MM.1S (cell line): ENCODE measurements at regions not wholly inside any gene's neighbourhood (a gene's known extent, or its start where the extent isn't known, plus 50 kb on each side); places are given as distances from the start of the nearest gene placed in this dataset.

Experiments
- DNase-seq: peaks from one replicate; pipeline ENCODE4 v3.0.0-alpha.2; 2015
- H2AFZ ChIP-seq: fragments of 300-600 bp; sonication (generic); 2 replicates; pipeline ENCODE4 v1.6.0; 2016; ENCODE audit warnings: antibody characterized with exemption, low read length
- H3F3A ChIP-seq: fragments of 300-600 bp; sonication (generic); 2 replicates; pipeline ENCODE4 v1.6.1; 2016; ENCODE audit warnings: mild to moderate bottlenecking, antibody characterized with exemption, low read length, moderate library complexity, mixed read lengths; ENCODE audit not compliant: insufficient read depth
- H3K27ac ChIP-seq: fragments of 300-600 bp; sonication (generic); 2 replicates; pipeline ENCODE4 v1.5.1; 2016; ENCODE audit warnings: mild to moderate bottlenecking, low read length
- H3K27me3 ChIP-seq: fragments of 300-600 bp; sonication (generic); replicated peaks from 2 replicates; pipeline ENCODE4 v1.6.0; 2016; ENCODE audit warnings: low read length; ENCODE audit not compliant: insufficient read depth
- H3K36me3 ChIP-seq: fragments of 300-600 bp; sonication (generic); replicated peaks from 2 replicates; pipeline ENCODE4 v1.6.1; 2016; ENCODE audit warnings: mild to moderate bottlenecking, low read length, mixed read lengths; ENCODE audit not compliant: insufficient read depth
- H3K4me1 ChIP-seq: fragments of 300-600 bp; sonication (generic); 2 replicates; pipeline ENCODE4 v1.6.1; 2016; ENCODE audit warnings: low read length, mixed read lengths
- H3K4me2 ChIP-seq: fragments of 300-600 bp; sonication (generic); 2 replicates; pipeline ENCODE4 v1.6.0; 2016; ENCODE audit warnings: low read depth, low read length
- H3K4me3 ChIP-seq: fragments of 300-600 bp; sonication (generic); 2 replicates; pipeline ENCODE4 v1.5.1; 2016; ENCODE audit warnings: low read length, mixed read lengths
- H3K79me2 ChIP-seq: fragments of 300-600 bp; sonication (generic); 2 replicates; pipeline ENCODE4 v1.6.1; 2016; ENCODE audit warnings: mixed run types, low read length, mixed read lengths
- H3K9ac ChIP-seq: fragments of 300-600 bp; sonication (generic); 2 replicates; pipeline ENCODE4 v1.6.1; 2016; ENCODE audit warnings: low read length, mixed read lengths
- H3K9me2 ChIP-seq: fragments of 300-600 bp; sonication (generic); replicated peaks from 2 replicates; pipeline ENCODE4 v1.6.1; 2016; ENCODE audit warnings: mild to moderate bottlenecking, low read length, mixed read lengths; ENCODE audit not compliant: insufficient read depth
- H3K9me3 ChIP-seq: fragments of 300-600 bp; sonication (generic); replicated peaks from 2 replicates; pipeline ENCODE4 v1.6.1; 2016; ENCODE audit warnings: mild to moderate bottlenecking, low read length, mixed read lengths; ENCODE audit not compliant: insufficient read depth
- H4K20me1 ChIP-seq: fragments of 300-600 bp; sonication (generic); 2 replicates; pipeline ENCODE4 v1.6.1; 2016; ENCODE audit warnings: mild to moderate bottlenecking, low read length, moderate library complexity, mixed read lengths; ENCODE audit not compliant: insufficient read depth
- EZH2 ChIP-seq: fragments of 300-600 bp; sonication (generic); optimal IDR thresholded peaks from 2 replicates; pipeline ENCODE3; 2017; ENCODE audit warnings: low read depth, mild to moderate bottlenecking, antibody characterized with exemption, low read length, mixed read lengths
- EZH2phosphoT487 ChIP-seq: fragments of 300-600 bp; sonication (generic); IDR thresholded peaks from 2 replicates; pipeline ENCODE4 v1.6.1; 2018; ENCODE audit warnings: antibody characterized with exemption, low read length
- TF ChIP-seq, protein P1 (sequence below): fragments of 300-600 bp; sonication (generic); IDR thresholded peaks from 2 replicates; pipeline ENCODE4 v1.5.1; 2016; ENCODE audit warnings: antibody characterized with exemption, low read length, mixed read lengths

- no peak overlapping the region for H2AFZ ChIP-seq
Observed at GRCh38 chr4:186819342-186820086, 95.9 kb upstream of the FAT1 start.

DNA sequence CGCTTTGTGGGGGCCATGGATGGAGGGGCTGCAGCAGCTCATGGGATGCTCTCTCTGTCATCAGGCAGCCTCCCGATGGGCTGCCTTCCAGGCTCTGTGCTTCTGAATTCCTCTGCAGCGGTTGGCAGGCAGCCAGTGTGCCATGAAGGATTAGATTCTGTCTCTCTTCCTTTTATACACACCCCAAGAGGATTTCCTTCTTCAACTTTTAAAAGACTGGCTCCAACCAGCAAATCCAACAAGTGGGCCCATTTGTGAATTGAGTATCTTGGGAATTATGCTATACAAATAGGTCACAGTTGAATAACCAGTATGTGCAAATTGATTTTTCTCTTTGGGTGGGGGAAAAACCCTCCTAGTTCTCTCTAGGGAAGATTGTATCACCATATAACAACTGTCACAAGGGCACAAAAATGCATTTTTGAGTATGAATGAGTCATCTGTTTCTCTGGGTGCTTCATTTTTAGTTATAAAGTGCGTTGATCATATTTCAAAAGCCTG, 96.8 kb upstream of the FAT1 start:
- Histone ChIP-seq H3K36me3 (no peaks in the 10 kb centered on the region), H3K4me1 (peaks cover 15% of the 10 kb centered on the region), H3K9ac (no peak overlapping the region), H2AFZ (no peak overlapping the region), H3K9me3 (no peaks in the 10 kb centered on the region), H3K9me2 (no peaks in the 10 kb centered on the region), H3K79me2 (no peaks in the 10 kb centered on the region), H3F3A (no peaks in the 10 kb centered on the region), H3K4me2 (no peak overlapping the region), H3K4me3 (no peak overlapping the region), H3K27ac (no peak overlapping the region), H3K27me3 (no peaks in the 10 kb centered on the region), H4K20me1 (no peaks in the 10 kb centered on the region)
- no peak for DNase-seq
- TF ChIP-seq EZH2 (no peak), EZH2phosphoT487 (no peak)
- TF ChIP-seq, protein P1, sequence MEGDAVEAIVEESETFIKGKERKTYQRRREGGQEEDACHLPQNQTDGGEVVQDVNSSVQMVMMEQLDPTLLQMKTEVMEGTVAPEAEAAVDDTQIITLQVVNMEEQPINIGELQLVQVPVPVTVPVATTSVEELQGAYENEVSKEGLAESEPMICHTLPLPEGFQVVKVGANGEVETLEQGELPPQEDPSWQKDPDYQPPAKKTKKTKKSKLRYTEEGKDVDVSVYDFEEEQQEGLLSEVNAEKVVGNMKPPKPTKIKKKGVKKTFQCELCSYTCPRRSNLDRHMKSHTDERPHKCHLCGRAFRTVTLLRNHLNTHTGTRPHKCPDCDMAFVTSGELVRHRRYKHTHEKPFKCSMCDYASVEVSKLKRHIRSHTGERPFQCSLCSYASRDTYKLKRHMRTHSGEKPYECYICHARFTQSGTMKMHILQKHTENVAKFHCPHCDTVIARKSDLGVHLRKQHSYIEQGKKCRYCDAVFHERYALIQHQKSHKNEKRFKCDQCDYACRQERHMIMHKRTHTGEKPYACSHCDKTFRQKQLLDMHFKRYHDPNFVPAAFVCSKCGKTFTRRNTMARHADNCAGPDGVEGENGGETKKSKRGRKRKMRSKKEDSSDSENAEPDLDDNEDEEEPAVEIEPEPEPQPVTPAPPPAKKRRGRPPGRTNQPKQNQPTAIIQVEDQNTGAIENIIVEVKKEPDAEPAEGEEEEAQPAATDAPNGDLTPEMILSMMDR, result no peak

More at GRCh38 chr4:186819342-186820086, 95.9 kb upstream of the FAT1 start:
- Histone ChIP-seq H3K36me3 (no peaks in the 10 kb centered on the region), H3K9me3 (no peaks in the 10 kb centered on the region), H3K9ac (no peak overlapping the region), H3K27ac (no peak overlapping the region), H3K4me2 (no peak overlapping the region), H3F3A (no peaks in the 10 kb centered on the region), H3K4me1 (peaks cover 19% of the 10 kb centered on the region), H3K79me2 (no peaks in the 10 kb centered on the region), H3K4me3 (no peak overlapping the region), H4K20me1 (no peaks in the 10 kb centered on the region), H3K9me2 (no peaks in the 10 kb centered on the region), H3K27me3 (no peaks in the 10 kb centered on the region)
- DNase-seq, result no peak
- TF ChIP-seq, protein P1, result no peak

GRCh38 chr4:186823989-186824388, 100.3 kb upstream of the FAT1 start:
- Histone ChIP-seq H3F3A (peaks cover 6% of the 10 kb centered on the region), H3K4me2 (no peak overlapping the region), H3K4me1 (peaks cover 31% of the 10 kb centered on the region), H3K4me3 (no peak overlapping the region), H3K9ac (no peak overlapping the region), H3K27me3 (no peaks in the 10 kb centered on the region), H4K20me1 (no peaks in the 10 kb centered on the region), H2AFZ (no peak overlapping the region), H3K27ac (no peak overlapping the region), H3K9me2 (no peaks in the 10 kb centered on the region), H3K36me3 (no peaks in the 10 kb centered on the region), H3K9me3 (no peaks in the 10 kb centered on the region), H3K79me2 (no peaks in the 10 kb centered on the region)
- DNase-seq, result no peak
- TF ChIP-seq EZH2phosphoT487, result no peak
- no peak for TF ChIP-seq EZH2

GRCh38 chr4:186825069-186825468, 101.4 kb upstream of the FAT1 start:
- Histone ChIP-seq H2AFZ (no peak overlapping the region), H3K79me2 (no peaks in the 10 kb centered on the region), H3F3A (peaks cover 12% of the 10 kb centered on the region), H3K9me2 (no peaks in the 10 kb centered on the region), H3K4me1 (peaks cover 32% of the 10 kb centered on the region), H3K9me3 (no peaks in the 10 kb centered on the region), H3K27me3 (no peaks in the 10 kb centered on the region), H3K4me2 (no peak overlapping the region), H4K20me1 (no peaks in the 10 kb centered on the region), H3K4me3 (no peak overlapping the region), H3K27ac (no peak overlapping the region), H3K9ac (no peak overlapping the region), H3K36me3 (no peaks in the 10 kb centered on the region)
- no peak for DNase-seq
- TF ChIP-seq EZH2phosphoT487 (no peak), EZH2 (no peak)
- TF ChIP-seq, protein P1, result no peak
